HCT116 (cell line): ENCODE measurements at regions not wholly inside any gene's neighbourhood (a gene's known extent, or its start where the extent isn't known, plus 50 kb on each side); places are given as distances from the start of the nearest gene placed in this dataset.

Source experiments
- ATAC-seq: fragments of 200-7000 bp; cut with Tn5 transposase; 2 replicates; pipeline ENCODE4 v1.9.1; 2020; ENCODE audit warnings: mild to moderate bottlenecking, moderate library complexity
- BruUV-seq: library from RNA; stranded (reverse); fragments of 400-500 nt; replicated peaks from 2 replicates; lab custom pipeline; 2021; lab: Mats Ljungman, UMichigan
- CTCF ChIA-PET: fragments of 300-600 bp; sonication (Branson Sonifier 250); formaldehyde crosslinking; loops from one replicate; lab custom pipeline; 2021; ENCODE audit warnings: antibody characterized with exemption; lab: Charles Lee
- POLR2A ChIA-PET: fragments of 300-600, 350-600 bp; sonication (Branson Sonifier 250); formaldehyde crosslinking; loops from one replicate; lab custom pipeline; 2021; ENCODE audit warnings: antibody characterized with exemption; lab: Charles Lee
- RAD21 ChIA-PET, 2 experiments: fragments of 300-600 bp; sonication (Branson Sonifier 250); formaldehyde crosslinking; loops; one replicate each; lab custom pipeline; 2023; ENCODE audit warnings: low total read pairs in 2 of 2; ENCODE audit not compliant: uncharacterized antibody in 2 of 2, unreplicated experiment in 2 of 2, low non-redundant PET in 1 of 2; lab: Charles Lee
- DNase-seq: peaks from one replicate; pipeline ENCODE4 v3.0.0-alpha.2; 2010; ENCODE audit warnings: low read depth, low spot score
- H2AFZ ChIP-seq: fragments of 200-600 bp; shearing (Covaris generic), sonication (generic); 2 replicates; pipeline ENCODE4 v1.6.1; 2017; ENCODE audit warnings: low read depth, mixed run types, mixed read lengths, antibody characterized with exemption, low read length; ENCODE audit not compliant: poor library complexity, severe bottlenecking
- H3K27ac ChIP-seq: 2 replicates; pipeline ENCODE4 v1.5.1; 2012; ENCODE audit warnings: low read depth, low read length
- H3K27me3 ChIP-seq: fragments of 200-600 bp; sonication (generic); 2 replicates; pipeline ENCODE4 v1.6.1; 2016; ENCODE audit warnings: mixed run types, low read length, mixed read lengths; ENCODE audit not compliant: insufficient read depth
- H3K36me3 ChIP-seq, 2 experiments: fragments of 200-500 bp in 1 of 2; fragments of 200-600 bp in 1 of 2; sonication (Bioruptor generic) in 1 of 2; sonication (generic) in 1 of 2; 2 replicates each; pipeline versions ENCODE4 v1.5.1 to v1.6.1; 2014 to 2016; ENCODE audit warnings: low read length in 2 of 2, inconsistent platforms in 1 of 2, mixed read lengths in 1 of 2, mixed run types in 1 of 2; ENCODE audit not compliant: insufficient read depth in 2 of 2, control insufficient read depth in 1 of 2
- H3K4me1 ChIP-seq, 2 experiments: fragments of 200-600 bp in 1 of 2; sonication (generic) in 1 of 2; 2 replicates each; pipeline versions ENCODE4 v1.5.1 to v1.6.1; 2012 to 2017; ENCODE audit warnings: low read length in 2 of 2, inconsistent platforms in 1 of 2, mild to moderate bottlenecking in 1 of 2, mixed read lengths in 1 of 2, mixed run types in 1 of 2, moderate library complexity in 1 of 2; ENCODE audit not compliant: insufficient read depth in 2 of 2, control insufficient read depth in 1 of 2
- H3K4me2 ChIP-seq: fragments of 200-600 bp; sonication (generic); 2 replicates; pipeline ENCODE4 v1.6.1; 2017; ENCODE audit warnings: mixed run types, low read length, mixed read lengths
- H3K4me3 ChIP-seq, 2 experiments: fragments of 200-600 bp in 1 of 2; sonication (generic) in 1 of 2; replicated peaks in 1 of 2; 2 replicates each; pipeline ENCODE4 v1.5.1; 2011 to 2016; ENCODE audit warnings: low read length in 2 of 2, control low read depth in 1 of 2, low read depth in 1 of 2, mild to moderate bottlenecking in 1 of 2, mixed read lengths in 1 of 2, mixed run types in 1 of 2
- H3K79me2 ChIP-seq: fragments of 200-600 bp; sonication (generic); 2 replicates; pipeline ENCODE4 v1.6.1; 2017; ENCODE audit warnings: mild to moderate bottlenecking, mixed run types, low read length, moderate library complexity, mixed read lengths; ENCODE audit not compliant: insufficient read depth
- H3K9ac ChIP-seq: fragments of 200-600 bp; sonication (generic); 2 replicates; pipeline ENCODE4 v1.6.1; 2016; ENCODE audit warnings: low read length, mixed read lengths
- H3K9me2 ChIP-seq: fragments of 200-600 bp; sonication (generic), shearing (Covaris generic); 2 replicates; pipeline ENCODE4 v1.6.1; 2017; ENCODE audit warnings: mixed run types, mild to moderate bottlenecking, moderate library complexity; ENCODE audit not compliant: insufficient read depth
- H3K9me3 ChIP-seq, 2 experiments: fragments of 200-500 bp in 1 of 2; fragments of 200-600 bp in 1 of 2; sonication (Bioruptor generic) in 1 of 2; sonication (generic) in 1 of 2; 2 replicates each; pipeline ENCODE4 v1.6.1; 2014 to 2017; ENCODE audit warnings: low read length in 2 of 2, mixed read lengths in 2 of 2, inconsistent platforms in 1 of 2, low read depth in 1 of 2, mild to moderate bottlenecking in 1 of 2, mixed run types in 1 of 2, moderate library complexity in 1 of 2; ENCODE audit not compliant: control insufficient read depth in 1 of 2, insufficient read depth in 1 of 2
- H4K20me1 ChIP-seq: fragments of 200-600 bp; sonication (generic), shearing (Covaris generic); 2 replicates; pipeline ENCODE4 v1.6.1; 2017; ENCODE audit warnings: mixed run types, mild to moderate bottlenecking, moderate library complexity; ENCODE audit not compliant: insufficient read depth
- ATF3 ChIP-seq: IDR thresholded peaks from 2 replicates; pipeline ENCODE4 v1.6.1; 2012
- CBX3 ChIP-seq: IDR thresholded peaks from 2 replicates; pipeline ENCODE4 v1.6.1; 2012; ENCODE audit warnings: low read depth
- CEBPB ChIP-seq: IDR thresholded peaks from 2 replicates; pipeline ENCODE4 v1.6.1; 2012; ENCODE audit warnings: low read depth
- ELF1 ChIP-seq: IDR thresholded peaks from 2 replicates; pipeline ENCODE4 v1.6.1; 2012; ENCODE audit warnings: low read depth, borderline replicate concordance
- EZH2phosphoT487 ChIP-seq: fragments of 200-600 bp; IDR thresholded peaks from 2 replicates; pipeline ENCODE4 v1.6.1; 2018; ENCODE audit warnings: antibody characterized with exemption, borderline replicate concordance
- FOSL1 ChIP-seq: IDR thresholded peaks from 2 replicates; pipeline ENCODE4 v1.6.1; 2012; ENCODE audit warnings: low read depth
- JUND ChIP-seq: IDR thresholded peaks from 2 replicates; pipeline ENCODE4 v1.6.1; 2012
- MAX ChIP-seq: IDR thresholded peaks from 2 replicates; pipeline ENCODE4 v1.6.1; 2012
- POLR2A ChIP-seq: IDR thresholded peaks from 2 replicates; pipeline ENCODE4 v1.7.0; 2011; ENCODE audit warnings: borderline replicate concordance; ENCODE audit not compliant: insufficient read depth, insufficient read length; ENCODE audit errors: extremely low read depth
- POLR2AphosphoS5 ChIP-seq: IDR thresholded peaks from 2 replicates; pipeline ENCODE4 v1.6.1; 2011; ENCODE audit warnings: mild to moderate bottlenecking, low read depth, low read length, moderate library complexity
- RAD21 ChIP-seq: IDR thresholded peaks from 2 replicates; pipeline ENCODE4 v1.6.1; 2012; ENCODE audit warnings: low read depth, mild to moderate bottlenecking
- SIN3A ChIP-seq: IDR thresholded peaks from 2 replicates; pipeline ENCODE4 v1.6.1; 2012; ENCODE audit warnings: low read depth
- SP1 ChIP-seq: IDR thresholded peaks from 2 replicates; pipeline ENCODE4 v1.6.1; 2012; ENCODE audit warnings: low read depth
- TCF7L2 ChIP-seq: IDR thresholded peaks from 2 replicates; pipeline ENCODE4 v1.7.0; 2011; ENCODE audit warnings: borderline replicate concordance, inconsistent platforms; ENCODE audit not compliant: insufficient read depth, insufficient read length; ENCODE audit errors: extremely low read depth
- YY1 ChIP-seq: IDR thresholded peaks from 2 replicates; pipeline ENCODE4 v1.6.1; 2011; ENCODE audit warnings: low read length, low read depth, moderate library complexity, mild to moderate bottlenecking; ENCODE audit not compliant: insufficient replicate concordance; ENCODE audit errors: extremely low read depth
- ZBTB33 ChIP-seq: IDR thresholded peaks from 2 replicates; pipeline ENCODE4 v1.6.1; 2011; ENCODE audit warnings: mild to moderate bottlenecking, low read length, moderate library complexity; ENCODE audit not compliant: insufficient replicate concordance; ENCODE audit errors: extremely low read depth
- ZFX ChIP-seq: fragments of 450-650 bp; IDR thresholded peaks from 2 replicates; pipeline ENCODE4 v1.6.1; 2017
- ZNF274 ChIP-seq: fragments of 200-500 bp; sonication (Bioruptor generic); IDR thresholded peaks from 2 replicates; pipeline ENCODE4 v1.6.1; 2014; ENCODE audit warnings: mild to moderate bottlenecking, low read depth, low read length, inconsistent platforms
- intact Hi-C: fragments of 100-400 bp; cut with micrococcal nuclease; formaldehyde crosslinking; loops from 2 replicates; pipeline ENCODE4 v1.10.0; 2022

- POLR2A ChIA-PET: no interaction called here
- Histone ChIP-seq H3K36me3 (no peaks in the 10 kb centered on the region), H4K20me1 (no peaks in the 10 kb centered on the region), H3K9me3 (no peaks in the 10 kb centered on the region), H3K4me2 (no peak overlapping the region), H3K79me2 (no peaks in the 10 kb centered on the region), H3K9ac (no peak overlapping the region), H3K9me2 (no peaks in the 10 kb centered on the region), H3K4me1 (no peaks in the 10 kb centered on the region), H3K4me3 (no peak overlapping the region), H2AFZ (no peak overlapping the region), H3K27me3 (peaks cover 31% of the 10 kb centered on the region), H3K27ac (no peak overlapping the region)
- BruUV-seq: no TSS peak
- no peak for TF ChIP-seq EZH2phosphoT487
- no peak for TF ChIP-seq SP1
- no peak for TF ChIP-seq ATF3
- TF ChIP-seq YY1: no peak
- no peak for TF ChIP-seq SIN3A
- no peak for TF ChIP-seq MAX
- no peak for TF ChIP-seq RAD21
- no peak for TF ChIP-seq ELF1
- TF ChIP-seq POLR2A: no peak
- intact Hi-C loops: no loop called here
- no peak for ATAC-seq
- CTCF ChIA-PET: no interaction called here
- RAD21 ChIA-PET: no interaction called here
- no peak for DNase-seq
Observed at GRCh38 chr10:111872591-111872990, 311.0 kb downstream of the GPAM start.

GRCh38 chr10:111873041-111873440, 310.5 kb downstream of the GPAM start:
- intact Hi-C loops: no loop called here
- BruUV-seq: no TSS peak
- Histone ChIP-seq H3K27ac (no peak overlapping the region), H3K4me3 (no peak overlapping the region), H2AFZ (no peak overlapping the region), H3K79me2 (no peaks in the 10 kb centered on the region), H4K20me1 (no peaks in the 10 kb centered on the region), H3K4me2 (no peak overlapping the region), H3K9ac (no peak overlapping the region), H3K36me3 (no peaks in the 10 kb centered on the region), H3K27me3 (peaks cover 31% of the 10 kb centered on the region), H3K9me2 (no peaks in the 10 kb centered on the region), H3K9me3 (peaks cover 0 to under 1% of the 10 kb centered on the region in 2 experiments; a peak in 1 of 4 replicates), H3K4me1 (no peaks in the 10 kb centered on the region)
- RAD21 ChIA-PET: no interaction called here
- DNase-seq (no peak), ATAC-seq (no peak)
- CTCF ChIA-PET: no interaction called here
- POLR2A ChIA-PET: no interaction called here
- TF ChIP-seq JUND (no peak), RAD21 (no peak), YY1 (no peak), SIN3A (no peak), ZFX (no peak), TCF7L2 (no peak), CBX3 (no peak), ATF3 (no peak), FOSL1 (no peak), CEBPB (no peak), ELF1 (no peak), POLR2A (no peak), ZNF274 (no peak), SP1 (no peak), POLR2AphosphoS5 (no peak), ZBTB33 (no peak)
